ENCODE measurements at regions not wholly inside any gene's neighbourhood (a gene's known extent, or its start where the extent isn't known, plus 50 kb on each side); places are given as distances from the start of the nearest gene placed in this dataset.

- WGBS (ENCODE audit: extremely low coverage, insufficient read length, low lambda C conversion rate) = no CpG with 5 or more reads among the region's 6 CpGs
- no peak overlapping the region for H3K4me2 ChIP-seq (ENCODE audit: insufficient read depth, insufficient read length, low read length)
- Mint-ChIP-seq H3K27me3 (ENCODE audit: low read depth) (no peaks in the 10 kb centered on the region; the same call in 1 of the 2 replicates), H3K4me3 (no peak overlapping the region), H3K27ac (no peak overlapping the region), H3K36me3 (ENCODE audit: insufficient read depth in 1 of 3, low read depth in 3 of 3) (no peaks in the 10 kb centered on the region), H3K4me1 (peaks cover 11 to 15% of the 10 kb centered on the region in 2 experiments), H3K9me3 (no peaks in the 10 kb centered on the region; a peak in 1 of 5 replicates)
- H3K56ac ChIP-seq (ENCODE audit: insufficient read length, low read depth, low read length) = no peak overlapping the region
- no peak overlapping the region for H4K5ac ChIP-seq (ENCODE audit: insufficient read length, low read depth, low read length)
- no peaks in the 10 kb centered on the region for H3K23me2 ChIP-seq (ENCODE audit: insufficient read length, low read depth, low read length, poor library complexity, severe bottlenecking)
- H2AFZ ChIP-seq (ENCODE audit: low read length) = no peak overlapping the region
- H2AK5ac ChIP-seq (ENCODE audit: insufficient read length, low read length) = no peak overlapping the region
- no peak overlapping the region for H3K18ac ChIP-seq (ENCODE audit: insufficient read length, low read depth, low read length)
- H4K8ac ChIP-seq (replicated peaks; ENCODE audit: insufficient read length, low read depth, low read length) = no peak overlapping the region
- H3K23ac ChIP-seq (ENCODE audit: insufficient read length, low read depth, low read length) = no peak overlapping the region
- H2BK15ac ChIP-seq (ENCODE audit: low read depth, low read length) = no peak overlapping the region
- DNase-seq = no peak
- no peak overlapping the region for H3K27ac ChIP-seq (ENCODE audit: insufficient read length, low read depth, low read length)
- no peaks in the 10 kb centered on the region for H3K79me2 ChIP-seq (ENCODE audit: insufficient read depth, low read length)
- TF ChIP-seq, protein P1, sequence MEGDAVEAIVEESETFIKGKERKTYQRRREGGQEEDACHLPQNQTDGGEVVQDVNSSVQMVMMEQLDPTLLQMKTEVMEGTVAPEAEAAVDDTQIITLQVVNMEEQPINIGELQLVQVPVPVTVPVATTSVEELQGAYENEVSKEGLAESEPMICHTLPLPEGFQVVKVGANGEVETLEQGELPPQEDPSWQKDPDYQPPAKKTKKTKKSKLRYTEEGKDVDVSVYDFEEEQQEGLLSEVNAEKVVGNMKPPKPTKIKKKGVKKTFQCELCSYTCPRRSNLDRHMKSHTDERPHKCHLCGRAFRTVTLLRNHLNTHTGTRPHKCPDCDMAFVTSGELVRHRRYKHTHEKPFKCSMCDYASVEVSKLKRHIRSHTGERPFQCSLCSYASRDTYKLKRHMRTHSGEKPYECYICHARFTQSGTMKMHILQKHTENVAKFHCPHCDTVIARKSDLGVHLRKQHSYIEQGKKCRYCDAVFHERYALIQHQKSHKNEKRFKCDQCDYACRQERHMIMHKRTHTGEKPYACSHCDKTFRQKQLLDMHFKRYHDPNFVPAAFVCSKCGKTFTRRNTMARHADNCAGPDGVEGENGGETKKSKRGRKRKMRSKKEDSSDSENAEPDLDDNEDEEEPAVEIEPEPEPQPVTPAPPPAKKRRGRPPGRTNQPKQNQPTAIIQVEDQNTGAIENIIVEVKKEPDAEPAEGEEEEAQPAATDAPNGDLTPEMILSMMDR (conservative IDR thresholded peaks at IDR 0.05) = no peak
- H3T11ph ChIP-seq (ENCODE audit: low read length) = no peak overlapping the region
- no peak overlapping the region for H3K9ac ChIP-seq (ENCODE audit: extremely low read depth, insufficient read length, low read length)
- peaks cover 2% of the 10 kb centered on the region; the same call in 1 of the 2 replicates for H3K4me1 ChIP-seq (ENCODE audit: insufficient read depth, low read length)
- no peaks in the 10 kb centered on the region for H3K9me3 ChIP-seq (ENCODE audit: control insufficient read depth, low read depth, low read length)
- H2BK120ac ChIP-seq (ENCODE audit: low read depth, low read length, poor library complexity, severe bottlenecking) = no peak overlapping the region
- no peak overlapping the region for H4K91ac ChIP-seq (ENCODE audit: insufficient read length, low read depth, low read length)
- no peak overlapping the region for H3K14ac ChIP-seq (ENCODE audit: insufficient read depth, low read length)
- H2BK20ac ChIP-seq (ENCODE audit: low read depth, low read length, poor library complexity, severe bottlenecking) = no peak overlapping the region
- no peak overlapping the region for H2BK12ac ChIP-seq (ENCODE audit: insufficient read length, low read depth, low read length)
- no peak overlapping the region for H3K4ac ChIP-seq (ENCODE audit: low read depth, low read length)
- H3K27me3 ChIP-seq (ENCODE audit: insufficient read depth, low read length) = no peaks in the 10 kb centered on the region
- no peak overlapping the region for H2BK5ac ChIP-seq (ENCODE audit: insufficient read length, low read length)
- no peaks in the 10 kb centered on the region for H3K79me1 ChIP-seq (ENCODE audit: insufficient read depth, low read depth, low read length, poor library complexity, severe bottlenecking)
- no peaks in the 10 kb centered on the region for H4K20me1 ChIP-seq (ENCODE audit: control insufficient read depth, insufficient read depth, insufficient read length)
These were observed 56.6 kb downstream of the OTOR start for GRCh38 chr20:16804793-16805187.

All from H9 (cell line).